D721Med (cell line): ENCODE measurements at regions not wholly inside any gene's neighbourhood (a gene's known extent, or its start where the extent isn't known, plus 50 kb on each side); places are given as distances from the start of the nearest gene placed in this dataset.

Experiments used
- DNase-seq: peaks from one replicate; pipeline ENCODE4 v3.0.0; 2011; ENCODE audit warnings: low spot score; ENCODE audit not compliant: insufficient read length
- FAIRE-seq: peaks from 2 replicates; lab custom pipeline; 2011; peaks lifted over from hg19 to GRCh38; lab: Jason Lieb, UNC
- TF ChIP-seq, protein P1 (sequence below): IDR thresholded peaks from 2 replicates; pipeline ENCODE4 v1.5.1; 2012; ENCODE audit warnings: mild to moderate bottlenecking, control low read depth; ENCODE audit not compliant: insufficient read depth; ENCODE audit errors: missing control alignments

DNA sequence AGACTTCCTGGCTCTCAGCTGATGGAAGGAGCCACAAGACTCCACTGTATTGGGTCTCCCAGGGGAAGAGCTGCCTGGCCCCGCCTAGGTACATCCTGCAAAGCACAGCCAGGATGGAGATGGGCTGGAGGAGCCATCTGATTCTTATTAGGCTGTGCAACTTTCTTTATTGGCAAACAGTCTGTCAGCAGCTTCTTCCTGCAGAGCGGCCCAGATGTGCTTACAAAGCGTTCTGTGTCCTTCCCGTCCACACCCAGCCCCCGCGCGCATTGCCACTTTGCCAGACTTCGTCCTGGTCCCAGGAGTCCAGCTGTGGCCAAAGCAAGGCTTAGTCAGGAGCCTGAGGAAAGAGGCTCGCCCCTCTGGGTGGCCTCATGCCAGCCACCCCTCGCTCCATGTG lies 409.3 kb downstream of the ZNF536 start:
- DNase-seq: no peak
- no peak for FAIRE-seq
- TF ChIP-seq, protein P1, sequence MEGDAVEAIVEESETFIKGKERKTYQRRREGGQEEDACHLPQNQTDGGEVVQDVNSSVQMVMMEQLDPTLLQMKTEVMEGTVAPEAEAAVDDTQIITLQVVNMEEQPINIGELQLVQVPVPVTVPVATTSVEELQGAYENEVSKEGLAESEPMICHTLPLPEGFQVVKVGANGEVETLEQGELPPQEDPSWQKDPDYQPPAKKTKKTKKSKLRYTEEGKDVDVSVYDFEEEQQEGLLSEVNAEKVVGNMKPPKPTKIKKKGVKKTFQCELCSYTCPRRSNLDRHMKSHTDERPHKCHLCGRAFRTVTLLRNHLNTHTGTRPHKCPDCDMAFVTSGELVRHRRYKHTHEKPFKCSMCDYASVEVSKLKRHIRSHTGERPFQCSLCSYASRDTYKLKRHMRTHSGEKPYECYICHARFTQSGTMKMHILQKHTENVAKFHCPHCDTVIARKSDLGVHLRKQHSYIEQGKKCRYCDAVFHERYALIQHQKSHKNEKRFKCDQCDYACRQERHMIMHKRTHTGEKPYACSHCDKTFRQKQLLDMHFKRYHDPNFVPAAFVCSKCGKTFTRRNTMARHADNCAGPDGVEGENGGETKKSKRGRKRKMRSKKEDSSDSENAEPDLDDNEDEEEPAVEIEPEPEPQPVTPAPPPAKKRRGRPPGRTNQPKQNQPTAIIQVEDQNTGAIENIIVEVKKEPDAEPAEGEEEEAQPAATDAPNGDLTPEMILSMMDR: no peak

DNA sequence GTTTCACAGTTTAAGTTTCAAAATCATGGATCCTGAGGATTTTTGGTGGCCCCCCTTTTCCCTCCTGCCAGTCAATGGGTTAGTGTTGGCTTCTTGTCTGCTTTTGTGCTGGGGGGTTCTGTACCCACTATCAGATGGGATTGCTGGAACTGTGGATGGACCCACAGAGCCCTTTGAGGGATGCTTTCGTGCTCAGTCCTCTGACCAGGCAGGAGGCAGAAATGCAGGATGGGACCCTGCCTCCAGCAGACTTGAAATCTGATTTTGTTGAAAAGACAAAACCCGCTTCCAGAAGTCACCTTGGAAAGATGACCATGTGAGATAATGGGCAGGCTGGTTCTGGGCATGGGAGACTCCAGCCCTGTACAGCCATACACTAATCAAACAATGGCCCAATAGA lies 408.9 kb downstream of the ZNF536 start:
- FAIRE-seq (no peak), DNase-seq (no peak)
- TF ChIP-seq, protein P1: no peak

DNA sequence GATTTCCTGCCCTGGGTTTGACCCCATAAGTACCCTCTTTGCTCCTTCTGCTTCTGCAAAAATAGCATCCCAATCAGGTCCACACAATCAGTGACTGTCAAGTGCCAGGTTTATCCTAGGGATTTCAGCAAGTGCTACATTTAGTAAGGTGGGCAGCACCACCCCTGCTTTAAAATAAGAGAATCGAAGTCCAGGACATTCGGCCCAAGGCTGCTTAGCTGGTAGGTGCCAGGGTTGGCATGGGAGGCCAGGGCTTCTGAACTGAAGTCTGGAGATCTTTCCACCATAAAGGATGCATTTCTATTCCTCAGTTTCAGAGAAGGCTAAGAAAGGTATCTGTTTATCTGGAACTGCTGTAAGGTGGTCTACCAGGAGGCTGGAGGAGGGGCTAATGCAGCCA lies 408.3 kb downstream of the ZNF536 start:
- TF ChIP-seq, protein P1: no peak
- FAIRE-seq: no peak
- DNase-seq: no peak

DNA sequence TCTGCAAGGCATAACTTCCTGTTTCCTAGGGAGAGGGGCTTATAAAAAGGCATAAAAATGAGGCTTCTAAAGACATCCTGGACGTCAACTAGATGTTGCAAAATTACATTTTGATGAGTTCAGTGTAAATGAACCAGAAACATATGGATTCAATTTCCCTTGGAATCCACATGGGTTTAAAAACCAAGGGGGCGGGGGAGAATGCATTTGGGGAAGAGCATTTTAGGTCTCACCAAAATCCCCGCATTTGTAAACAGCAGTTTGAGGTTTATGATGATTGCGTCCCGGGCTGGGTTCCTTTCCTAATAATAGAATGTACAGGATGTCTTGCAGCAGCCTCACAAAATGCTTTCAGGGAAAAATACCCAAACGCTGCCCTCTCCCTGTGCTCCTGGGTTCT lies 407.8 kb downstream of the ZNF536 start:
- DNase-seq (no peak), FAIRE-seq (no peak)
- TF ChIP-seq, protein P1: no peak

DNA sequence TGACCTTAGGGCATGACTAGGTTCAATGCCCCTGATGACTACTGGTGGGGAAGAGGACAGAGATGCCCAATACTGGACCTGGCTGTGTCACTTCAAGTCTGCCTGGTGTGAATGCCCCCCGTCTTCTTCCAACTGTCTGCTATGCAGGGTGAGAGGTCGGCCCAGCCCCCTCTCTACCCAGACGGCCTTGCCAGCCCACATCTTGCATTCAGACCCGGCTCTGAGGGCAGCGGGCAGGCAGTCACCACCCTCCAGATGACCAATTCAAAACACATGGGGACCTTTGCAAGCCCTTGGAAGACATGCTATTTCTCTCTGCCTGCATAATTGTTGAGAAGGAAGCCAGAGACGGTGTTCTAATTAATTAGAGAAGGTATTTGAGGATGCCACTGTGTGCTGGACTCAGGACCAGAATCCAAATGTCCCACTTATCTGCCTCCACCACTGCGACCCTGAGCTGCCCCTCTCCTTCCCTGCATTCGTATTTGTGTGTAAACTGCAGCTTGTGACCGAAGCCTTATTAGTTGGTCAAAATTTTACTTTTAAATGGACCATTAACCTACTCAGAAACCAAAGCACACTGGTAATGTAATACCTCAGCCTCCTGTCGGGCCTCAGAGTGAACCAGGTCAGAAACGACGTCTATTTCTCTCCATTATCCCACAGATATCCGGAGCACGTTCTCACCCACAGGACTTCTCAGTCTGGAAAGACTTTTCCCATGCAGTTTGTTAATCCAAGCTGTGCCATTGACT lies 407.0 kb downstream of the ZNF536 start:
- TF ChIP-seq, protein P1: no peak

DNA sequence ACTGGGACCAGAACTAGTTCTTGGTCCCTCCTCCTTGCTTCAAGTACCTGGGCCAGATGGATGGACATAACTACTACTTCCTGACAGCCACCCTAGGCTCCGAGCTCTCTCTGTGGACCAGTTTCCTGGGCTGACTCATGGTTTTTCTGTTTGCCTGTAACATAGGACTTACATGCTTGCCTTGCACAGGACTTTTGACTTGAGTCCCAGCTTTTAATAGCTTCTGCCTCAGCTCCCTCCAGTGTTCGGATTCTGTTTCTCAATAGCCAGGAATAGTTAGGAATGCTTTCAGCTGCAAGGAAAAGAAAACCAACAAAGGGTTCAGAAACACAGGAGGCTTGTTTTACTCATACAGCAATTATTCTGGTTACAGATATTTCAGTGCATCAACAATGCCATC lies 405.9 kb downstream of the ZNF536 start:
- FAIRE-seq (no peak), DNase-seq (no peak)
- TF ChIP-seq, protein P1: no peak

More for the DNA sequence above, 407.0 kb downstream of the ZNF536 start:
- DNase-seq (no peak), FAIRE-seq (no peak)

DNA sequence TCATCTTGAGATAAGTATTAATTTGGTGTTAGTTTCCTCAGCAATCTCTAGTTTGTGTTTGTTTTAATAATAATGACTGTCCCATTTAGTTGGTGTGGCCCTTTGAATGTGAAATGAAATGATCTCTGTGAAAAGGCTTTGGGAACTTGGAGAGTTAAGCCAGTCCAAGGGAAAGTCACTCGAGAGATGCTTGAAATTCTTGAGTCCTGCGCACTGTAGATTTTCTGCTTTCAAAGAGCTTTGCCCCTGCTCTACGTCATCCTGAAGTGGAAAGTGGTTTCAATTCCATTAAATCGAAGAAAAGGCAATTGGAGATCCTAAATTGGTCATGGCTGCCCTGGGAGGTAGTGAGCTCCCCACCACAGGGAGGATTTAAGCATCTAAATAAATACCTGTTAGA lies 403.8 kb downstream of the ZNF536 start:
- DNase-seq (no peak), FAIRE-seq (no peak)
- TF ChIP-seq, protein P1: no peak
